22Rv1 (cell line): ENCODE measurements at regions not wholly inside any gene's neighbourhood (a gene's known extent, or its start where the extent isn't known, plus 50 kb on each side); places are given as distances from the start of the nearest gene placed in this dataset.

Experiments used
- ZFX ChIP-seq: fragments of 450-650 bp; IDR thresholded peaks from 2 replicates; pipeline ENCODE4 v1.6.1; 2017; ENCODE audit warnings: antibody characterized with exemption, borderline replicate concordance
- TF ChIP-seq, protein P1 (sequence below): fragments of 450-650 bp; IDR thresholded peaks from 2 replicates; pipeline ENCODE4 v1.5.1; 2017; ENCODE audit warnings: mild to moderate bottlenecking

DNA sequence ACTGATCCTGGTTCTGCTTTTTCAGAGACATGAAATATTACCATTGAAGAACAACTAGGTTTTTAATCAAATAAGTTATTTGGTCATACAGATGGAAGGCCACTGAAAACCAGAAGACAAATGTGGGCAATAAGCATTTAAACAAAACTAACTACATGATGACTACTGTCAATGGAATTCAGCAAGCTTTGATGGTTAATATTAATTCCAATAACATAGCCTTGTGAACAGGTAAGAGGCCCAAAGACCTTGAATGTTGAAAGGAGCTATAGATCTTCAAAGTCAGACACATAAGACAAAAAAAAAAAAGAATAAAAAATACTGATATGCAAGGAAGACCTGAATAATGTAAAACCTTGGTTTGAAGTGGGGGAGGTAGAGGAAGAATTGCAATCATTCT is 1955.6 kb upstream of the CELF4 start:
- TF ChIP-seq, protein P1, sequence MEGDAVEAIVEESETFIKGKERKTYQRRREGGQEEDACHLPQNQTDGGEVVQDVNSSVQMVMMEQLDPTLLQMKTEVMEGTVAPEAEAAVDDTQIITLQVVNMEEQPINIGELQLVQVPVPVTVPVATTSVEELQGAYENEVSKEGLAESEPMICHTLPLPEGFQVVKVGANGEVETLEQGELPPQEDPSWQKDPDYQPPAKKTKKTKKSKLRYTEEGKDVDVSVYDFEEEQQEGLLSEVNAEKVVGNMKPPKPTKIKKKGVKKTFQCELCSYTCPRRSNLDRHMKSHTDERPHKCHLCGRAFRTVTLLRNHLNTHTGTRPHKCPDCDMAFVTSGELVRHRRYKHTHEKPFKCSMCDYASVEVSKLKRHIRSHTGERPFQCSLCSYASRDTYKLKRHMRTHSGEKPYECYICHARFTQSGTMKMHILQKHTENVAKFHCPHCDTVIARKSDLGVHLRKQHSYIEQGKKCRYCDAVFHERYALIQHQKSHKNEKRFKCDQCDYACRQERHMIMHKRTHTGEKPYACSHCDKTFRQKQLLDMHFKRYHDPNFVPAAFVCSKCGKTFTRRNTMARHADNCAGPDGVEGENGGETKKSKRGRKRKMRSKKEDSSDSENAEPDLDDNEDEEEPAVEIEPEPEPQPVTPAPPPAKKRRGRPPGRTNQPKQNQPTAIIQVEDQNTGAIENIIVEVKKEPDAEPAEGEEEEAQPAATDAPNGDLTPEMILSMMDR: no peak
- TF ChIP-seq ZFX: no peak
